HG03139 (cell line): ENCODE measurements at regions not wholly inside any gene's neighbourhood (a gene's known extent, or its start where the extent isn't known, plus 50 kb on each side); places are given as distances from the start of the nearest gene placed in this dataset.

Experiments
- ATAC-seq: cut with Tn5 transposase; IDR thresholded peaks from one replicate; pipeline ENCODE4 v1.9.1; 2021; ENCODE audit not compliant: unreplicated experiment

DNA sequence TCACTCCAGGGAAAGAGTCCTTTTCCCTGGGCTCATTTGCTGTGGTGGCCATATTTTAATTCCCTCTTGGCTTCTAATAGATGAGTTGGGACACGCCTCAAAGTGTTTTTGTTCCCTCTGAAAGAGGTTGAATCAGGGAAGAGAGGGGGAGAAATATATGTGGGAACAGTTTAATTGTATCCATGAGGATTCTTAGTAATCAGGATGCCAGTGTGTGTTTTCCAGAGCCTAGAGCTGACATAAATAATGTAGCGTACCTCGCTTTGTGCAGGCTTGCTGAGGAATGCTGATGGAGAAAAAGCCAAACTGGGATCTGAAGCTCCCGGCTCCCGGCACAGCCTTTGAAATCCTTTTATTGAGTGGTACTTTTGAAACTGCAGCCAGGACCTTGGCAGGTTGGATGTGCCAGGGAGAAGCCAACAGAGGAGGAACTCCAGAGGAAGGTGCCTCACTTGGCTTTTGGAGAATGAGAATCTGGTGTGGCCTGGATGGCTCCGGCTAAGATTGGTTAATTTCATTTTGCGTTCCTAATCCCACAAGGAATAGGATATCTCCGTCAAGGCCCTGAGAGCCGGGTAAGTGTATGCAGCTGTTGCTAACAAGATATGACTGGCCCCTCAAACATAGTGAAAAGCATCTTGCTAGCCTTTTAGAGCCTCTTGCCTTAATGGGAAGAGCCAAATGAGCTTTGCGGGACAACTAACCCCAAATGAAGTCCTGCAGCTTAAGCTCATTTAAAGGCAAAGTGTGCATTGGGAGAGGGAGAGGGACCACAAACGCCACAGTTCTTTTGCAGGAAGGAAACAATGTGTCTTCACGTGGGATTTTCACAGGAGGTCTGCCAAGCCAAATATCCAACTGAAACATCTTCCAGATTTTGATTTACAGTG lies 471.1 kb upstream of the WWC1 start:
- no peak for ATAC-seq

DNA sequence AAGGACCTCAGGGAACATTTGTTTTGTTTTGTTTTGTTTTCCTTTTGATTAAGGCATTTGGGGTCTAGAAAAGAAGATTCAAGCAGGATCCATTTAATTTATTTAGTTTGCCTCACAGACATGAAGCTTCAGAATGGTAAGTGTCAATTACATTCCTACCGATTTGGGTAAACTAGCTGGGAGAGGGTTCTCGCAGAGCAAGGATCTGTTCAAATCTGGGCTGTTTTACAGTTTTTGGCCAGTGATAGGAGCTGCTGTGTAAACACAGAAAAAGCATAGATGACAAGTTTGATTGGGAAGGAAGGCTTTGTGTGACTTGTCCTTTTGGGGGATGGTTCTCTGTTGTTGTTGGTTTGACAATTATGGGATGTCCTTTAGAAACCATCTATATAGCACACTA lies 470.3 kb upstream of the WWC1 start:
- no peak for ATAC-seq

DNA sequence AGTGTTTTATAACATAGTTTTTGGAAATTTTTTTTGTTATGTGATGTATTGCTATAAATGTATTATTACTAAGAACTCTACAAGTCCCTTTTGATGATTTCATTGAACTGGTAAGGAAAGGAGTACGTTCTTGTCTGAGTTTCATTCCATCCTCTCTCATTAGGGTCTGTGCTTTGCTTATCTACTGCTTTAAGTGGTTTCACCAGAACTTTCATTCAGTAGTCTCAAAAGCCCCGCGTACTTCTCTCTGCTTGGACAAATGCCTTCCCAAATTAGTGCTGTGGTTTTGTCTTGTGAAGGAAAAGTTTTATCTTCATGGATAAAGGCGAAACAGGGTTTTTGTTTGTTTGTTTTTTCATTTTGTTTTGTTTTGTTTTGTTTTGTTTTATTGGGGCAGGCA lies 469.8 kb upstream of the WWC1 start:
- ATAC-seq = no peak

DNA sequence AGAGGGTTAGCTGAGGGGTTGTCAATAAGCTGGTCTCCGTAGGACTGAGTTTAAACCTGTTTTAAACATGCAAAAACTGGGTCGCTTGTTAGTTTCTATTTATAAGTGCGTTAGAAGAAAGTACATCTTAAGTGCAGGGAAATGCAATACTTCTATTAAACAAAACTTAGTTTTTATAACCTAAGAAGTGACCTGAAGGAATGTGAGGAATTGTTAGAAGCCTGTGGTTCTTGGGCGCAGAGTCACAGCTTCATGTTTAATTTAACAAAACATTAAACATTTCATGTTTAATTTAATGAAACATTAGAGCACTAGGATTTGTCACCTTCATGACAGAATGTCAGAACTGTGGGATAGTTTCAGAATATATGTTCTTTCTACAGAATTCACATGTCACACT lies 469.2 kb upstream of the WWC1 start:
- ATAC-seq = no peak

DNA sequence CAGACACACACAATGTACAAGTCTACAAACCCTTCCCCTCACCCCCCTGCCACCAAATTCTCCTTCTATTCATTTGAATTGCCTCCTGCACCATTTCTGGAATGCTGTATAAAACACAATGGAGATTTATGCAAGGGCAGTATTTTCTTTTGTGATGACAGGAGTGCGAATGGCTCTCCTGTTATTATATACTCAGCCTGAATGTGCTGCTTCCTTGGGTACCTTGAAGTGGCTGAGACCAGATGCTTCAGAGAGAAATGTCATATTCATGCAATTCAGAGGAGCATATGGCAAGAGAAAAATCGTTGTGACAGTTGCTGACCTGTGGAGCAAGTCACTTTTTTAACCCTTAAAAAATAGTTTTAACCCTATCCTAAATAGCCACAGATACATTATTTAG lies 468.0 kb upstream of the WWC1 start:
- ATAC-seq = no peak

DNA sequence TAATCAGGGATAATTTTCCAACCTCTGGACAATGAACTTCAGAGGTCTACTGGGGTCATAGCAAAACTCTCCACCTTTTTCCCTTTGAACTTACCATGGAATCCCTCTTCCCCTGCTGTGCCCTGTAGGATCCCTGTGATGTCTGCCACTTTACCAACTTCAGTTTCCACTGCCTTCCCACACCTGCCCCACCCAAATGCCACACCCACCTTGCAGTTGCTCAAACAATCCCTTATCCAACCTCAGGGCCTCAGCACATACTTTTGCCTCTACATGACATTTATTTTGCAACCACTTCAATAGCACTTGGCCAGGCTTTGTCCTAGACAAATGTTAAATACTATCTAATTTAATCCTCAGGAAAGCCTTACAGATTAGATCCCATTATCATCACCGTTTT lies 463.7 kb upstream of the WWC1 start:
- no peak for ATAC-seq

DNA sequence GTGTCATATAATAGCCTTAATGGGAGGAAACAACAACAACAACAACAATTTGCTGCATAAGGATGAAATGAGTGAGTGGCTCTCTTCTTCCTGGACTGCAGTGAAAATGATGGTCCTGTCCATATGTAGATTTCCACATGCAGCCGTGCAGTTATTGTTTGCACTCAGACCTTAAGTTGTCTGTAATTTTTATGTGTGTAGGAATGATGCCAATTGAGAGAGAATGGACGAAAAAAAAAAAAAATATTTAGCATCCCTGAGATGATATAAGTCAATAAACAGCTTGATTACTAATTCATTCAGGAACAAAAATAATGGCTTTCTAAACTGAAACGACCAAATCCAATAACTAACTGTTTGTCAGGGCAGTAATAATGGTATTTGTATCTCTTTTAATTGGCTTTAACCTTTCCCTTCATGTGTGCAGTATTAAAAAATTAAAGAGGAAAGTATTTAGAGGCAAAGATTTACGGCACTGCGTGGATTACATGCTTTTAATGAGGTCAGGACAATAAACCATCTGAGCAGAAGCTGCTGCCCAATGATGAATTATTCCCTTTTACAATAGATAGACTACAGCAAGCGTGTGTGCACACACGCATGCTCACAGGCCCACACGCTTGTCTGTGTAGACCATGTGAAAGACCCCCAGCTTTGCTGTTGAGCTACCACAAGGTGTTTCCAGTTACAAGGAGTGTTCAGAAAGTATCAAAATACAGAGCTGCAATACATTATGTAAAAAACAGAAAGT lies 459.5 kb upstream of the WWC1 start:
- ATAC-seq = no peak

DNA sequence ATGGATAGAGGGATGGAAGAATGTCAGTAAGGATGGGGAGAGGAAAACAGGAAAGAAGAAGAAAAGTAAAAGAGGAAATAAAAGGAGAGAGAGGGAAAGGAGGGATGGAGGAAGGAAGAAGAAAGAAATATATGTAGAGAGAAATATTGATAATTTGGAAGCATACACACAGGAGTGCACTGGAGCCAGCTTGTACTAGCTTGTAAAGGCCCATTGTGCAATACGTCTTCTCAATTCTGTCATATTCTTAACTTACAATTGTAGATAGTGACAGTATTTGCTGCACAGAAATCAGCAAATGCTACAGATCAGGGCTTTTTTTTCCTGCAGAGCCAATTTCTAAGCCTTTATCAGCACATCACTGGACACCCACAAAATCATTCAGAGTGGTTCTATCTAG lies 458.8 kb upstream of the WWC1 start:
- no peak for ATAC-seq

DNA sequence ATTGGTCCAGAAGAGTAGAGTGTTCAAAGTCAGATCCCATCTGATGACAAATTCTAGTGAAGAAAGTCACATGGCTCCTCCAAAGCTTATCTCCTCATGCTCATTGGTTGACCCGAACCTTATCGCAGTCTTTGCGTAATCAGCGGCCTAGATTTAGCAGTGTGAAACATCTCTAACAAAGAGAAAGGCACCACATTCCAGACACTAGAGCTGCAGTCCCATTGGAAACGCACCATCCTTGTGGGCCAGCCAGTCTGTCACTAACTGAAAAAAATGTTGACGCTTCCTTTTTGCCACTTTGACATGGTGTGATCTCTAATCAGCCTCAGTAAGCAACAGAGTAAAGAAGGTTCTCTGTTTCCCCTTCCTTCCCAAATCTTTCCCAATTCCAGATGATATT lies 458.0 kb upstream of the WWC1 start:
- ATAC-seq = no peak

DNA sequence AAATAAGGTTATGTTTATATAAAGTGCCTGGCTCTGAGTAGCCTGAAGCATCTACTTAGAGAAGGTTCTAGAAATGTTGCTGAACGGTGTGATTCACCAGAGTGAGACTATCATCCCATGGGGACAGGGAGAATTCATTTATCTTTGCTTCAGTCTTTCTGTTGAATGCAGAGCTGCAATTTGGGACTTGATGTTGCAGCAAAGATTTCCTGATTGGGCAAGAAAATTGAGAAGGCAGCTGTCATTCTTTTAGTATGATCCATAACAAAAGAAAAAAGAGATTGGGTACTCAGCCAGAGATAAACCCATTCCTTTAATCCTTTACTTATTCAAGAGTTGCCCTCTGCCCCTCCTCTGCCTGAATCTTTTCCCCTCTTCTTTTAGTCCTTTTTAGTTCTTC lies 456.3 kb upstream of the WWC1 start:
- ATAC-seq = no peak

DNA sequence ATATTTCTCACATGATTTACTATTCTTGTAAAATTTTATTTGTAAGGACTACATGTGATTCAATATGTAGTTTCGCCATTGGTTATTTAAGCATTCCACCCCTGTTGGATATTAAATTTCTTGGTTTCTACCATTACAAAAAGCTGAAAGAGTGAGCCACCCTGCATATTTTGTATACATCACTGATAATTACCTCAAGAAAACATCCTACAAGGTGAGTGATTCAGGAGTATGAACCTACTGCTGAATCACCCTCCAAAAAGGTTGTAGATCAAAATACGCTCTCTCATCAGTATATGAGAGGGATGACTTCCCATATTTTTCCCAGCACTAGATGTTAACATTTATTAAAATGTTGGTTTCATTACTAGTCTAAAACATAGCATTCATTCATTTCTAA lies 454.3 kb upstream of the WWC1 start:
- no peak for ATAC-seq

DNA sequence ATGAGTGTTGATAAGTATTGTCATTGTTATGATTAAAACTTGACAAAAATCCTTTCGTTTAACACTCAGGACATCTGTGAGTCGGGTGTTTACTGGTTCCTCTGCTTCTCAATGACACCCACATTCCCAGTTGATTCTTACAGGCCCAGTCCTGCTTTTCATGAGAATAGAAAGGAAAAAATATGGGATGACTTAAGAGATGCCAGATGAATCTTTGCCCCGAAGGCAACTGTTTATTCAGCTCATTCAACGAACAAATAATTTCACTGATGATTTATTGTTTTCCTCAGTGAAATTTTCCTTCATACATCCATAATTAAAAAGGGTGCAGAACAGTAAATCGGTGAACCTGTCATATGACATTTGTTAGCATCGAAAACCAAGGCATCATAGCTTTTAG lies 452.4 kb upstream of the WWC1 start:
- ATAC-seq = no peak

DNA sequence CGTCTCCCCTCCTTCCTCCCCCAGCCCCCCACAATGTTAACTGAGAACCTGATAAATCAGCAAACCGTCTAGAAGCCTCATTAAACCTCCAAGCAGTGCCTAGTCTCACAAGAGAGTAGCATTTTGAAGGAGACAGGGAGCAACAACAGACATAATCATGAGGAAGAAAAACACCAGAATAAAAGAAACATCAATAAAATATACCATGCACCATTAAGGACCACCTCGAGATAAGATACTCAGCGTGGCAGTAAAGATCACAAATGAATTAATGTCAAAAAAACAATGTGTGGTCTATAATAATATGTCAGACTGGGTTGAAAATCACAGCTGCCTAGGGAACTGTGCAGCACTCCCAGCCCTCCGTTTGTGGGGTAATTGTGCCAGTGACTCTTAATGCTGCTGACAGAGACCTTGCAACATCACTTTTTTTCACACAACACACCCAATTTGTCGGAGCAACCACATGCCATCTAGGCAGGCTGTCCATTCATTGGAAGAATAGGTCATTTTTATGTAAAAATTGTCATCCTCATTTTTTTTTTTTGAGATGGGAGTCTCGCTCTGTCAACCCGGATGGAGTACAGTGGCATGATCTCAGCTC lies 450.8 kb upstream of the WWC1 start:
- no peak for ATAC-seq

DNA sequence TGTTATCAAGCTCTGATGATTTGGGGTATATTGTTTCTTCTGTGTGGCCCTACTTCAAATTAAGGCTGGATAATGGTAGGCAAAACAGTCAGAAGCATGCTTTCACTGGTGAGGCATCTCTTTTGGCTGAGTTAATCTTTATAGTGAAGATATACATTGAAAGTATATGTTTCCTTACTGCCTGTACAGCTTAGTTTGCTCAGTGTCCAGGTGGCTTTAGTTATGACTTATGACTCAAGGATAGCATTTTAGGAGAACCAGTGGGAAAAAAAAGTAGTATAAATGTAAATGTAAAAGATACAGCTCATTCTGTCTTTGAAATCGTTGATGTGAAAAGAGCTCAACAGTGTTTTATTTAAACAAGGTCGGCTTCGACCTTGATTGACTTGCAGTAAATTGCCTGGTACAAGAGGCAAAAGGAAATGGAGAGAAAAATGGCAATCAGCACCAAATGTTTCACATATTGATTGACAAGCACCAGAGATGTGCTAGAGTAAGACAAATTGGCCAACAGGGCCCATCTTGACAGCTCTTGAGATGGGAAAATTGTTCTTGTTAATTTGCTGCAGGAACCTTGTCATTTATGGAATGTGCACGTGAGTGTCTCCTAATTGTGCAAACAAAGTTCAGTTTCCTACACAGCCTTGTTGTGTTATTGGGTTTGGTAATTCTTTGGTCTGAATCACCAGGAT lies 447.4 kb upstream of the WWC1 start:
- ATAC-seq = no peak

DNA sequence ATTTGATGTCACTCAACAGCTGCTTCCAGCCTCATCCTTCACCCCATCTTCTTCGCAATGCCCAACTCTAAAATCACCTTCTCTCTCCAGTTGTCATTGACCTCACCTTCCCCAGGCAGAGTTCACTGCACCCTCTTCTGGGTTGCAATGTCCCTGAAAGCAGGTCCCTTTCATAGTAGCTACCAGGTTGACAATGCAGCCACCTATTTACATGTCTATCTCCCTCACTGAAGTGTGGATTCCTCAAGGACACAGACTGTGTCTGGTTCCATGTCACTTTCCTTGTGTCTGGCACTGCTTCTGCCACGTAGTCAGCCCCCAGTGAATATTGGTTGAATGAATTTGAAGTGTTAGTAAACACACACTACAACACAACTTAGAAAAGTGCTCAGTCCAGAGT lies 445.5 kb upstream of the WWC1 start:
- ATAC-seq = no peak

DNA sequence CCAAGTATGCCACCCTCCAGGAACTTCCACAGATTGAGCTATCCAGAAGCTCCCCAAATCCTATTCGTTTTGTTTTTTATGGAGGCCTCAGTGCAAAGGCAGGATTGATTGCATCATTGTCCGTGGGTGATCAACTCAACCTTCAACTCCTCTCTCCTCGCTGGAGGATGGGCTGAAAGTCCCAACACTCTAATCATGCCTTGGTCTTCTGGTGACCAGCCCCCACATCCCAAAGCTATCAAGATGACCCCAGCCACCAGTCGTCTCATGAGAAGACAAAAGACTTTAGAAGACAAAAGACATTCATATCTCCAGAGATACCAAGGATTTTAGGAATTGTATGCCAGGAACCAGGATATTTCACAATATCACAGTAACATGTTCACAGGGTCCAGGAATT lies 441.6 kb upstream of the WWC1 start:
- ATAC-seq = no peak

DNA sequence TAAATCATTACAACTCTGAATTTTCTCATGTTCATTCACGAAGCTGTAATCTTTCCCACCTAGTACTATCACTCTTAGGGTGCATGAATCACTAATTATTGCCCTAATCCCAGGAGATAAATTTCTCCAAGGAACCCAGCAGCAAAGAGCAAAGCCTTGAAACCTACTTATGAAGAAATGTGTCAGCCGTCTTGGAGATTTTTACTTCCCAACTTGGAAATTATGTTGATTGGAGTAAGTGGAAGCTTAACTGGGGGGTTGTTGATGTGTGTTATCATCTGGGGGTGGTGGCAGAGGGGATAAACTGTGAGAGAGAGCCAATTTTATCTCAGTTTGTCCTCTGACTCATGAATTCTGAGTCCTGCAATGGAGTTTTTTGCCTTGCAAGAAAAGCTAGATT lies 440.5 kb upstream of the WWC1 start:
- no peak for ATAC-seq

DNA sequence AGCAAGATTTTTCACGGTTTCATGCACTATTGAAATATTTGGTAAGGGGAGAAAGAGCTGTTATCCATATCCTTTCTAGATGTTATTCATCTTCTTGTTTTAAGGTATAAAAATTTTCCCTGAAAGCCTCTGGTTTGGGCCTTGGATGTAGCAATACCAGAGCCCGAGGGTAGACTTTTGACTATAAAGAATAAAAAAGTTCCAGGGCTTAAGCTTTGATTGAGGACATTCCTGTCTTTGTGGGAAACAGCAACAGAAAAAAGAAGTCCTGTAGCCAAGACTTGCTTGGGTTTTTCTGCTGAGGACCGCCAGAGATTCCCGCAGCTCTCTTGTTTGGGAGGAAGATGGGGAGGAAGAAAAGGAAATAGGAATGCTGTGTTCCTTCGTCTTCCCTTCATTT lies 440.0 kb upstream of the WWC1 start:
- ATAC-seq = no peak

DNA sequence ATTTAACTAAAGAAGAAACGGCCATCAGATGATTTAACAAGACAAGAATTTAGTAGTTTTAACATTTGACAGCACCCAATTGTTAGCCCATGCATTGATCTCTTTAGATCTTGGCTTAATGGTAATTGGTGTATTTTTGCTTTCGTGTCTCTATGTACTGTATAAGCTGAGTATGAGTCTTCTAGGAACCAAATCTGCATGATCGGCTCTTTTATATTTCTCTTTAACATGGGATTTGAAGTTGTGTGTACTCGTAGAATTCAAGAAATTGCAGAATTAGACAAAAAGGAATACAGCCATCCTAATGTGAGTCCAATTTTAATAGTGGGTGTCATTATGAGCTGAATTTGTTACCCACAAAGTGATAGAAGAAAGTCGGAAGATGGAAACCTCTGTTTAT lies 438.9 kb upstream of the WWC1 start:
- ATAC-seq = no peak

DNA sequence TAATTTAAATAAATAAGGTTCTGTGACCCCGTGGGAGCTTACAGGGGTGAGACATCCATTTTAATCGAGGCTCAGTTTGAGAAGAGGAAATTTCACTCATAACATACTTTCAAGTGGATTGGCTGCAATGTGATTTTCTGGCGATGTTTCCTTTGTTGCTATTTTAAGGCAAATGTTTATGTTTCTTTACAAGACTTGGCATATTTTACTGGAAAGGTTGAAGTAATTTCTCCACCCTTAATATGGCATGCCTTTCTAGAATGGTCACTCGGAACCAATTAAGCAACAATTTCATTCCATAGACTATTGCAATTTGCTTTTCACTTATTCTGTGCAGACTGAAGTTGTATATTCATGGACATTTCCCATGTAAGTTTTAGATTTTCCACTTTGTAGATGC lies 438.0 kb upstream of the WWC1 start:
- no peak for ATAC-seq

DNA sequence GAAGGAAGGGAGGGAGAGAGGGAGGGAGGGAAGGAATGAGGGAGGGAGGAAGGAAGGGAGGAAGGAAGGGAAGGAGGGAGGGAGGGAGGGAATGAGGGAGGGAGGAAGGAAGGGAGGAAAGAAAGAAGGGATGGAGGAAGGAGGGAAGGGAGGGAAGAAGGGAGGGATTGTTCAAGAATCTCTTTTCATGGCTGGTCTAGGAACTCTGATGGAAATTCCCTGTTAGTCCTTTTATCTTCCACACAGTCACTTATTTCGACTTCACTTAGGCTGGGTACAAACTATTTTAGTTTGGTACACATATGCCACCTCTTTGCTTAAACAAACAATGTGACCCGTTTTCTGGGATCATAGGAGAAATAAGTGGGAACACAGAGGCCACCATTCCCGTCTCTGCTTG lies 435.6 kb upstream of the WWC1 start:
- ATAC-seq = no peak

DNA sequence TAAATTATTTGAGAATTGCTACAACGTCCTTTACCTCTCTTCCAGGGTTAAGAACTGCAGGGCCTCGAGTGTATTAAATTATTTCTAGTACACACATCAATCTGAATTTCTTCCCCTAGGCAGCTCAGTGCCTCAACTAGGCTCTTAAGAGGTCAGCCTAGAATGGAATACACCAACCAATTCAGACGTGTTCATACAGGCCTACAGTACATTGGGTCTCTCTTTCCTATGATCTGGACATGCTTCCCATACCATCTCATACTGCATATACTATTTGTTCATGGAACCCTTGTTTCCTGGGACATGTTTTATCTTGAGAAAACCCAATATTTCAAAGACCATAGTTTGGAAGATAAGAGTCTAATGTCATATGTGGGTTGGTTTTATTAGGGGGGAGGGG lies 434.1 kb upstream of the WWC1 start:
- no peak for ATAC-seq
